Fibroblast of upper back skin (primary cell): ENCODE measurements at regions not wholly inside any gene's neighbourhood (a gene's known extent, or its start where the extent isn't known, plus 50 kb on each side); places are given as distances from the start of the nearest gene placed in this dataset.
"Not testable (repeated sequence)": the region's sequence is repeated elsewhere in the genome, so short reads cannot be mapped to it uniquely, and the experiment has no call there.

Source experiments
- DNase-seq: peaks from one replicate; pipeline ENCODE4 v3.0.0-alpha.2; 2013

DNA sequence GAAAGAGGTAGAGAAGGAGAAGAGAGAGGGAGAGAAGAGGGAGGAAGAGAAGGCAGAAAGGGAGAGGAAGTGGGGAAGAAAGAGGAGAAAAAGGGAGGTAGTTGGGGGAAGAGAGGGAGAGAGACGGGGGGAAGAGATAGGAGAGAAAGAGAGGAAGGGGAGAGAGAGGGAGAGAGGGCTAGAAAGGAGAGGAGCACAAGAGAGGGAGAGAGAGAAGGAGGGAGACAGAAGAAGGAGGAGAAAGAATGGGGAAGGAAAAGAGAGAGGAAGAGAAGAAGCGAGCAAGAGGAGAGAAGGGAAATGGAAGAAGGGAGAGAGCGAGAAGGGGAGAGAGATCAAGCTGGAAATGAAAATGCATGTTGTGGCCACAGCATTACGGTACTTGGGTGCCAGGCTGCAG, 1368.4 kb upstream of the TMEM132C start:
- no peak for DNase-seq

DNA sequence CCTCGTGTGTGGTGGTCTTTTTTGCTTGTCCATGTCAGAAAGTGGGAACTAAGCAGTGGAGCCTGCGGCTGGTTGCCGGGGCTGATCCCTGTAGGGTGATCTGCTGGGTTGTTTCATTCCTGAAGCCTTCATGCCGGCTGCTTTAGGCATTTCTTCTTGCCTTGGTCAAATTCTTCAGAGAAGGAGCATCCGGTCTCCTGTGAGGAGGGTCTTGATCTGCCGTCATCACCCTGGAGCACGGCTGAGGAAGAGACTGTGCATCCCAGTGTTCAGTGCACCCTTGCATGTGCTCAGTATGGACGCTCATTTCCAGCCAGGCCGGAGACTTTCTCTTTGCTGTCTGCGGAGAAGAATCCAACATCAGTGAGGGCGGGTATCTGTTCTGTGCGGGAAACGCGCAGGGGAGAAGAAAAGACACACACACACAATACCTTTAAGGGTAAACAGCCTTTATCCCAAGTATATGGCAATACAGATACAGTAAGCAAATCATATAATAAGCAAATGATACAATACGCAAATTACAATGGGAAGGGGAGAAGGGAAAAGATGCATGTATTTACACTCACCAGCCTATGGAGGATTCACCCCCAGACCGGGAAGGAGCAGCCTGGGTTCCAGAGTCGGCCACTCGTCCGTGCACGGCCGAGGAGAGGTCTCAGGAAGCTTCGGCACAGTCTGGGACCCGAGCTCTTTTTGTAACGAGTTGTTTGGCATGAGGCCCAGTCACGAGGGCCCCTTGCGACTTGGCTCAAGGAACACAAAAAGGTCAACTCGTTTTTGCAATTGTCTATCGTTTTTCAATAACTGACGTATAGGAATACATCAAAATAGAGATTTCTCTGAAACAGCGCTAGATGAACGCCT, 1366.8 kb upstream of the TMEM132C start:
- DNase-seq = no peak

DNA sequence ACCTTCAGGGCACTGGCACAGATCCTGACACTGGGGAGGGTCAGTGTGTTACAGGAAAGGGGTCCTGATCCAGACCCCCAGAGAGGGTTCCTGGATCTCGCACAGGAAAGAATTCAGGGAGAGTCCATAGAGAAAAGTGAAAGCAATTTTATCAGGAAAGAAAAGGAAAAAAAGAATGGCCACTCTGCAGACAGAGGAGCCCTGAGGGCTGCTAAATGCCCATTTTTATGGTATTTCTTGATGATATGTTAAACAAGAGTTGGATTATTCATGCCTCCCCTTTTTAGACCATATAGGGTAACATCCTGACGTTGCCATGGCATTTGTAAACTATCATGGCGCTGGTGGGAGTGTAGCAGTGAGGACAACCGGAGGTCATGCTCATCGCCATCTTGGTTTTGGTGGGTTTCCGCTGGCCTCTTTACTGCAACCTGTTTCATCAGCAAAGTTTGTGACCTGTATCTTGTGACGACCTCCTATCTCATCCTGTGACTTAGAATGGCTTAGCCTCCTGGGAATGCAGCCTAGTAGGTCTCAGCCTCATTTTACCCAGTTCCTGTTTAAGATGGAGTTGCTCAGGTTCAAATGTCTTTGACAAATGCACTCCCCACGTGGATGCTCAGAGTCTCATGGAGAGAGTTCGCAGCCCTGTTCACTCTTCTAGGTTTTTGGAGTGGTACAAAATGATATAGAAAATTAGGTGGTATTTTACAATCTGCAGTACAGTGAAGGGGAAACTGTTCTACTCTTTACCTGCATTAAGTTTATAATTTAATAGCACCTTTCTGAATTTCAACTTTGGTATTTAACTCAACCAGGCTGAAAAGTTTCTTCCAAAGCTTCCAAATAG, 1363.7 kb upstream of the TMEM132C start:
- DNase-seq = no peak

DNA sequence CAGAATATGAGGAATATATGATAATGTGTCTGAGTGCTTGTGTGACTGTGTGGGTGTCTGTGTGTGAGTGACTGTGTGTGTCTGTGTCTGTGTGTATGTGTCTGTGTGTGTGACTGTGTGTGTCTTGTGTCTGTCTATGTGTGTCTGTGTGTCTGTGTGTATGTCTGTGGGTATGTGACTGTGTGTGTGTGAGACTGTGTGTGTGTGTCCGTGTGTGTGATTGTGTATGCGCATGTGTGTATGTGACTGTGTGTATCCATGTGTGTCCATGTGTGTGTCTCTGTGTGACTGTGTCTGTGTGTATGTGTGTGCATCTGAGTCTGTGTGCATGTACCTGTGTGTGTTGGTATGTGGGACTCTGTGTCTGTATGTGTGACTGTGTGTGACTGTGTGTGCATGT, 1361.2 kb upstream of the TMEM132C start:
- no peak for DNase-seq

DNA sequence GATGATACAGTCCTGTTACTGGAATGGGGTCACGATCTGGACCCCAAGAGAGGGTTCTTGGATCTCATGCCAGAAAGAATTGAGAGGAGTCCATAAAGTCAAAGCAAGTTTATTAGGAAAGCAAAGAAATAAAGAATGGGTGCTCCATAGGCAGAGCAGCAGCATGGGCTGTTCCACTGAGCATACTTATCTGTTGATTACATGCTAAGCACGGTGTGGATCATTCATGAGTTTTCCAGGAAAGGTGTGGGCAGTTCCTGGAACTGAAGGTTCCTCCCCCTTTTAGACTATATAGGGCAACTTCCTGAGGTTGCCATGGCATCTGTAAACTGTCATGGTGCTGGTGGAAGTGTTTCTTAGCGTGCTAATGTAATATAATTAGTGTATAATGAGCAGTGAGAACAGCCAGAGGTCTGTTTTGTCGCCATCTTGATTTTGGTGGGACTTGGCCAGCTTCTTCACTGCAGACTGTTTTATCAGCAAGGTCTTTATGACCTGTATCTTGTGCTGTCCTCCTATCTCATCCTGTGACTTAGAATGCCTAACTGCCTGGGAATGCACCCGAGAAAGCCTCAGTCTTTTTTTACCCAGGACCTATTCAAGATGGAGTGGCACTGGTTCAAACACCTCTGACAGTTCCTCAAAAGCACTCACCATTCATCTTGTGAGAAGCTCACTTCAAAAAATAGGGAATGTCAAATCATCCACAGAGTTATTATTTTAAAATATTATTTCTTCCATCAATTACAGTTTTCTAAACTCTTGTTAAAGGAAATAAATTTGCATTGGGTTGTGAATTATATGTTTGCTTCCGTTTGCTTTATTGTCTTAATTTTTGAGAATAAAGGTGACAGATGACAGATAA, 1358.8 kb upstream of the TMEM132C start:
- DNase-seq = no peak

DNA sequence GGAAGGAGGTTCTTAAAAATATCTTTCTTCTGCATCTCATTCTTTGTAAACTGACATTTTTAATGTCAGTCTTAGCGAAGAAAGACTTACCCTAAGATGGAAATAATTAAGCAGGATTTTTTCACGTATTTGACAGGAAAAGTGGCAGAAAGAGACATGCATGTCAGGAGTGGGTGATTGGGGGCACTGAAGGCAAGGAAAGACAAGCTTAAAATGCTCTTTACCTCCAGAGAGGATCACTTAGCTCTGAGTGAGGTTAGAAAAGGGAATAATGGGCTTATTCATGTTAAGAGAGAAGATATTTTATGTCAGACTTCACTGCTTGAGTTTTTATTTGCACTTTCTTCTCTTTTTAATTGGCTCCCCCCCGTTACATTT, 1358.2 kb upstream of the TMEM132C start:
- no peak for DNase-seq

DNA sequence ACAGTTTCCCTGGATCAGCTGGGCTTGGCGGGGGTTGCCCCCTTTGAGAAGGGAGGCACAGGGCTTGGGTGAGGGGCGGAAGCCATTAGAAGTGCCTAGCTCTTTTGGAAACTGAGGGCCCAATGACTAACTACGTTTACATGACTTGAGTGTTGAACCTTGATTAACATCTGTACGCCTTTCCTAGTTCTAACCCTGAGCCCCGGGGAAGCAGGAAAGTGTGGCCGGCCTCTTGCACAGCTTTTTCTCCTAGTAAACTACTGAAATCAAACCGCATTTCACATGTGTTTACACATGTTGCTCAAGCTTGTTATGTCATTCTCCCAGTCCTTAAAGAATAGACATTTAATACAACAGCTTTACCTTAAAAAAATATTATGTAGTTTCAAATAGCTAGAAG, 1356.4 kb upstream of the TMEM132C start:
- no peak for DNase-seq

DNA sequence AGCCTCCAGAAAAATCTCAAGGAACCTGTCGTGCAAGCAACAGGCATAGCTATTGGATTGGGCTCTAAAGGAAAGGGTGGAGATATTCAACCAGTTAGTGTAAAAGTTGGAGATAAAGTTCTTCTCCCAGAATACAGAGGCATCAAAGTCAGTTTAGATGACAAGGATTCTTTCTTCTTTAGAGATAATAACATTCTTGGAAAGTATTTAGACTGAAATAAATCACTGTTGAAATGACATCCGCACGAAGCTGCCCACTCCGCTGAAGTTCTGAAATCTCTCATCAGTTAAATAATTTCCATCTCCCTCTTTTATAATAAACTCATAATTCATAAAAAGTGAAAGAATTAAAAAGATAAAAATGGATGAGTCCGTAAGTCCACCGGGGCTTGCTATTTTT, 1354.9 kb upstream of the TMEM132C start:
- no peak for DNase-seq

DNA sequence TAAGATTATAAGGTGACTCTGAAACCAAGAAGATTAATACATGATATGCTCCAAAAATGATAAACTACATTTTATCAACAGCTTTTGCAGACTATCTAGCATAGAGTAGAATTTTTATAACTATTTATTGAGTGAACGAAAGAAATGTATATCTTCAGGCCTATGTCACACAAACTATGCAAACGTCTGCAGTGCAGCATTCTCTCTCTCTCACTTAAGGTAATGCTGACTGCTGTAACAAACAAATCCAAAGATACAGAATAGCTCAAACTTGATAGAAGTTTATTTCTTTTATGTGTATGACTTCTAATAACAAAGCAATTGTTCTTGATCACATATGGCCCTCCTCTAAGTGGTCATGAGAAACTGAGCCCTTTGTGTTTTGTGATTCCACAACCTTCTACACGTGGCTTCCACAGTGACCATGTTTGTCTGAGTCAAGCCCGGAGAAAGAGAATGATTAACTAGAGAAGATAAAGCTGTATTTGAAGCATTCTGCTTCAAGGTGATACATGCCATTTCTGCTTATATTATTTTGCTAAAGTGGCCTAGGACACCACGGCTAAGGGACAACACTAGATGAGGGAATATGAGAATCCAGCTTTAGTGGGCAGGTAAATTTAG, 1352.7 kb upstream of the TMEM132C start:
- DNase-seq = no peak

DNA sequence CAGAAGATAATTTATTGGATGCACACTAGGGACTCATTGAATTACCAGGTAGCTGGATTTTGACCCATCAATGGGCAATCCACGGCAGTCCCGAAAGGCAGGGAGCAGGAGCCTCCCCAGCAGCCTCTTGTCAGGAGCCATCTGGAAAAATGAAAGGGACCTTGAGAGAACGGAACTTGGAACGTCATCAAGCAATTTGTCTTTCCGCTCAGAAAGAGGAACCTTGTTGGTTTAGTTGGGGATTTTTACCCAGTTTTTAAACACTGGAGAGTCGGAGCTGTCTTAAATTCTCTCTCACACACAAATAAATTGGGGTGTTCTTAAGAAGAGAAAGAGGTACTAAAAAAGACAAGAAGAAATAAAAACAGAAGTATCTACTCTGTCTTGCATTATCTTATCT, 1351.7 kb upstream of the TMEM132C start:
- DNase-seq = no peak

DNA sequence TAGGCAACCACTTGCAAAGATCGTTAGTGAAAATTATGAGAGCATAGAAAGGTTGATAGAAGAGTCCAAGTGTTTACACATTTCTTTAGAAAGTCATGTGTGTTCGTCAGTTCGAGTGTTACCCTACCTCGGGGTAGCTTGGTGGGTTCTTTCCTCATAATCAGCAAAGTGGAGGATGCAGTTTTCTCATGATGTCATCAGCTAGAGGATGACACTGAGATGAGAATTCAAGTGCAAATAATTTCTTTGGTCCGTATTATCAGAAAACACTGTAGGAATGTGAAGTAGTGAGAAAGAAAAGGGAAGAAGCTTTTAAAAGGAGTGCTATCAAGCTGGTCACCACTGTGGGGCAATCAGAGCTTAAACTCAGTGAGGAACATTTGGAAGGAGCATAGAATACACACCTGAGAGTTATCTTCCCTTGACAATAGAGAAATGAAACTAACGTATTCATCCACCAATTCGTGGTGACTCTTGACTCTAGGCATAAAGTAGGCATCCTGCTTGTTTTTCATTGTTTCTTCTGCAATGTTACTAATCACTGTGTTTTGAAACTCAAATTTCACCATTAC, 1340.9 kb upstream of the TMEM132C start:
- no peak for DNase-seq

DNA sequence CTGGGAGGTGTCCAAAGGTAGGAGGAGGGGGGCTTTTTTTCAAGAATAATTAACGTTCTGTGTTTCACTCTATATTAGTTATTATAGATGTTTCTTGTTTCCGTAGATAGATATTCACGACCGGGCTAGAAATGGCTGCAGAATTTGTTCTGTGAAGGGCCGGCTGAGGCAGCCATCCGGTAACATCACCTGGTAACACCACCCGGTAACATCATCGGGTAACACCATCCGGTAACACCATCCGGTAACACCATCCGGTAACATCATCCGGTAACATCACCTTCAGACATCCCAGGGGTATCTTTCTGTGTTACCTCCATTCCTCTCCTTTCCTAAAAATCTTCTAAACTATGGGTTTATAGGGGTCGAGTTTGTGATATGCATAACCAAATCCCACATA, 1336.7 kb upstream of the TMEM132C start:
- DNase-seq = no peak

DNA sequence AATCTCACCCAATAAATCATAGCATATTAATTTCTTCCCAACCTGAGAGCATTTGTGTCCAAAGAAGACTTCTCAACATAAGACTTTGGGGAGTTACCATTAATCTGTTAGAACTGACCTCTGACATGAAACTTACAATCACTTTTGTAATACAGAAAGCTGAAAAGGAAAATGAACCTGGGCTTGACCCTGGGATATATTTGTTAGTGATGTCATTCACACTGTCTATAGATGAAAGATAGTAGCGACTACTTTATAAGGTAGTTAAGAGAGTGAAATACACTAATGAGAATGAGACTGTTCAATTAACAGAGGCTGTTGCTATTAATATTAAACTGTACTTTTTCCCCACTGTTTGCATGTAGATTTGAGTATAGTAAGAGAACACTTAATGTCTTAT, 1334.8 kb upstream of the TMEM132C start:
- DNase-seq = no peak

DNA sequence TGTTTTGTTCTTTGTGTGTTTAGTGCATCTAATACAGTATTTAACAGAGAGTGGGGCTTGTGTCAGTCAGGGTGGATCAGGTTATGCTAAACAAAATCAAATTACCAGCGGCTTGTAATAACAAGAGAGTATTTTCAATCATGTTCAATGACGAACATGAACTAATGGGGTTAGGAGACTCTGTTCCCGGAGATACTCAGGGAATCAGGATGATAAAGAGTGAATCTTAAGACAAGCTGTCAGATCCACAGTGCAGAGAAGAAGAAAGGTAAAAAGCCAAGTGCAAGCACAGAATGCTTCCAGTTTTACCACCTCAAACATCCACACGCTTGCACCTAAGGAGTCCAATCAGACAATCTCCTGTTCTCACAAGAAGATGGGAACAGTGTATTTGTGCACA, 1331.5 kb upstream of the TMEM132C start:
- no peak for DNase-seq

DNA sequence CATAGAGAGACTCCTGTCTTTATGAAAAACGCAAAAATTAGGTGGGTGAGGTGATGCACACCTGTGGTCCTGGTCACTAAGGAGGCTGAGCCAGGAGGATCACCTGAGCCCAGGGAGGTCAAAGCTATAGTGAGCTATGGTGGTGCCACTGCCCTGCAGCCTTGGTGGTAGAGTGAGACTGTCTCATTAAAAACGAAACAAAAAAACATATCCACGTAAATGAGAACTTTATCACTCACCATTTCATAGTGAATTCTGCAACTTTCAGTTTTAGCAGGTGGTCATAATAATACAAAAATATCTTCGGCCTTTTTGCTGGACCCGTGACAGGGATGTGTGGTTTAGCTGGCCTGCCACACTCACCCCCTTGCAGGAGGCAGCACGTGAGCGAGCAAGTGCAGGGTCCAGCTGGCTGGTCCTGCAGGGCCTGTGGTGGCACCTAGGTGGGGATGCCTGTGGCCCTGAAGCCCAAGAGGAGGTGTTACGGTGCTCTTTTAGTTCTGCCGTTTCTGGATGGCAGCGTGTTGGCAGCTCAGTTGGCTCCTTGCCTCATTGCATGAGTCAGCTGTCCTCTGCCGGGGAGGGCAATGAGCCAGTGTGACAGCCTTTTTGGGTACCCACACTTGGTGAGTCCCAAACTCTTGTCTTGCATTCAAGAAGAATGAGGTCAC, 1330.7 kb upstream of the TMEM132C start:
- no peak for DNase-seq

DNA sequence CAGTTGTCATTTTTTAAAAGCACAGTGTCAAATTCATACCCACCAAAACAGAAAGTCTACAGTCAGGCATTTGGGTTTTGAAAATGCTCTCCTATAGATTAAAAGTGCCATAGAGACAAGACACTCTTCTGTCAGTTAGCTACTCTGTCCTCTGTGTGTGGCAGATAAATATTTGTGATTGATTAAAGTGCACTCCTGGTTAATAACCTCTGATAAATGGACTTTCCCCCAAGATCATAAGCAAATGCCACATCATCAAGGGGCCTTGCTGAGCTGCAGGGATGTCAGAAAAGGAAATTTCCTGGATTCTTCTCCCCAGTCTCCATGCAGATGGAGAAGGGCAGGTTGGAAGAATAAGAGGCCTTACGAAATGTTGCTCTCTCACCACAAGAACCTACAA, 1329.5 kb upstream of the TMEM132C start:
- DNase-seq = no peak

DNA sequence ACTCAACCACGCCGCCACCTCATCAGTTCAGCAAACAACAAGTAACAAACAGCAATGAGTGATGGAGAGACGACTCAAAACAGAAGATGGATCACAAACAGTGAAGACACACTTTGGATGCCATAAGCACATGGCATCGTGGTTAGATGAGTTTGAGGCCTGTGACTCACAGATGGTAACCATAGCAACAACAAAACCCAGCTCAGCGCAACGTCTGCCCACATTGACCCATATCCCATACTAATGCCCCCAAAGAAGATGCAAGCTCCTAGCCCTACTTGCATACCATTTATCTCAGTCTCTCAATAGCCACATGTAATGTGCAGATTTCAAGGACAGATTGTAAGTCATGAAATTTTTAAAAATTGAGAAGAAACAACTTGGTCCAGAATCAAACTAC, 1322.3 kb upstream of the TMEM132C start:
- no peak for DNase-seq

DNA sequence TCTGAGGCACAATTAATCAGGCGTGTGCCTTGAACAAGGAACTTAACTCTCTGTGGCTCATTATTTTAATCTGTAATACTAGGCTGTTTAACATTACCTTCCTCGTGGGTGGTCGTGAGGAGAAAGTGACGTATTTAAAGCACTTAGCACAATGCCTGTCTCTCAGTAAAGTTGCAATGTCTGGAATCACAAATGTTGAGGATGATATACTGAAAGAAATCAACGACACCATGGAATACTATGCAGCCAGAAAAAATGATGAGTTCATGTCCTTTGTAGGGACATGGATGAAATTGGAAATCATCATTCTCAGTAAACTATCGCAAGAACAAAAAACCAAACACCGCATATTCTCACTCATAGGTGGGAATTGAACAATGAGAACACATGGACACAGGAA, 1320.0 kb upstream of the TMEM132C start:
- DNase-seq = not testable (repeated sequence)

DNA sequence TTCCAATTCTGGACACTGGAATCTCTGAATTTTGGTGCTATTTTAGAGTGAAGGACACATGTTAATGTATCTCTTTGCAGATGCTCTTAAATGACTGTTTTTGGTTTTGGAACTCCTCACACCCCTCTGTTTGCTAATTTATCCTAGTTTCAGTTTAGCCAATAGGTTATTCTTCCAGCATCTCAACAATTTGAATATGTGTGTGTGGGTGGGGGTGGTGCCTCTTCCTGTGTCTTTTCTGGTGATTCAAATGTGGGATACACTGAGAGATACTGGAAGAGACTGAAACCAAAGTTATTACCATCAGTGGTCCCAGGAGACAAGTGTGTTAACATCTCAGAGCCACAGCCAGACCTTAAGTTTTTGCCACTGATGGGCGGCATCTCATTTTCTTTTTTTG, 1317.4 kb upstream of the TMEM132C start:
- DNase-seq = no peak

DNA sequence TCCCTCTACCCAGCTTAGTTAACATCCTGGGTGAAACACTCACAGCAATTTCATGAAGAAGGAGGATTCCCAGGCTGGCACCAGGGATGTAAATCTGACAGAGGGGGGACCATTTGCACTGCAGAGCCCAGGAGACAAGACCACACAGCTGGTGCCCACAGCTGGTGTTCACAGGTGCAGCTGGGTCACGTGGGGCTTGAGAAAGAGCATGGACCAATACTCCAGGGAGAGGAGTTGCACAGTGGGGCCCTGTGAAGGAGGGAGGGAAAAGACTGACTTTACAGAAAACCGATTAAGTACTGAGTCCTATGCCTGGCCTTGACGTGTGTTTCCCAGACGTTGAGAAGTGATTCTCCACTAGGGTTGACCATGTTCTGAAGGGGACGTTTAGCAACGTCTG, 1316.7 kb upstream of the TMEM132C start:
- no peak for DNase-seq

DNA sequence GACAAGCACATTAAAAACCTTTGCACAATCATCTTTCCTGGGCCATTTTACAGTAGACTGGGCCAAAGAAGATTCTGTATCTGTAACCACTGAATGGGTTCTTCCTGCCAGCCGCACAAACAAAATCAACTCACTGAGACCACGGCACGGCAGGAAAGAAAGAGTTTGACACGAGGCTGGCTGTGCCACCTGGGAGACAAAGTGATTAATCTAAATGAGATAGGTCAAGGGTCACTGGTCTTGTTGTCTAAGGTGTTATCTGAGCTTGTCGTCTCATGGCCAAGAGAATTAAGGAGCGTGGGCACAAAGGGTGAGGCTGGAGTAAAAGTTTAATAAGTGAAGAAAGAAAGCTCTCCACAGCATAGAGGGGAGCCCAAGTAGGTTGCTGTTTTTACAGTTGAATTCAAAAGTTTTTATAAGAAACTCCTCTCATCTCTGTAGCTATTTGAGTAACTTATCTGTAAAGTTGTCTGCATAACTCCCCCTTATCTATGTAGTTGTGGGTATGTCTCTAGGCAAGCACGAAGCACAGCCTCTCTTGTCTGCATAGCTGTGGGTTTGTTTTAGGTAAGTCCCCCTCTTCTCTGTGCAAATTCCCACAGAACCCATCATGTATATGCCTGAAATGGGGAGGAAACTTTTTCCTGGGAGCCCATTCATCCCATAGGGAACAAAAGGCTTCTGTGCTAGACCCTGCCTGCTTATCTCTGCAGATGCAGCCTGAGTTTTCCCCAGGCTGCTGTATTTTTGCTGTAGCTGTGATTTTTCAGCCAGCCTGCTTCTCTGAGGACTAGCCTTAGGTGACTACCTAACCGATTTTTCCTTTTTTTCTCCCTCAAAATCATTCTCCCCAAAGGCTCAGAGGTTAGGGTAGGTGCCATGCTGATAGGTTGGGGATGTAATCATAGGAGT, 1314.6 kb upstream of the TMEM132C start:
- DNase-seq = no peak
